ENCODE measurements at regions not wholly inside any gene's neighbourhood (a gene's known extent, or its start where the extent isn't known, plus 50 kb on each side); places are given as distances from the start of the nearest gene placed in this dataset.

DNA sequence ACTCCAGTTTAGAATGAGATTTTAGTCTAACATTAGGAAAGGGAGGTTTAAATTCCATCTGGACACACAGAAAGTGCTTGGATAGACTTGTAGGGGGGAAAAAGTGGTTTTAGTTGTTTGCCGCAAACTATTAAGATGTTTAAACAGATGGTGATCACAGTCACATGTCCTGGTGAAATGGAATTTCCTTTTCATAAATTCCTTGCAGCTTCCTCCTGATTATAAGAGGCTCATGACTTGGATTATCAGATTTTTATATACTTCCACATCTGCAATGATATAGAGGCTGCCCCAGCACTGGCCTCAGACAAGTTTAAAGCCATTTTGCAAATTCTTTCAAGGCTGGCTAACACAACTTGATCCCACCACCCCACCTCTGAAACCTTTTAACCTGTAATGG lies 106.4 kb upstream of the ARMC3 start:
- Histone ChIP-seq H4K20me1 (ENCODE audit: insufficient read depth) (no peaks in the 10 kb centered on the region), H3K9ac (ENCODE audit: low read length) (no peak overlapping the region), H3K27ac (ENCODE audit: low read length) (no peak overlapping the region), H3K4me3 (ENCODE audit: low read length) (no peak overlapping the region), H3K27me3 (ENCODE audit: insufficient read depth, low read depth, low read length) (no peaks in the 10 kb centered on the region), H3K36me3 (ENCODE audit: insufficient read depth, low read length) (no peaks in the 10 kb centered on the region), H3K4me2 (ENCODE audit: low read length) (no peak overlapping the region), H2AFZ (ENCODE audit: low read depth, low read length) (no peak overlapping the region), H3K9me3 (ENCODE audit: low read length) (no peaks in the 10 kb centered on the region), H3K79me2 (replicated peaks; ENCODE audit: insufficient read depth, low read length) (no peaks in the 10 kb centered on the region), H3F3A (ENCODE audit: insufficient read depth, low read length, poor library complexity, severe bottlenecking) (no peaks in the 10 kb centered on the region), H3K9me2 (ENCODE audit: insufficient read depth, low read length) (no peaks in the 10 kb centered on the region)
- TF ChIP-seq, protein P1, sequence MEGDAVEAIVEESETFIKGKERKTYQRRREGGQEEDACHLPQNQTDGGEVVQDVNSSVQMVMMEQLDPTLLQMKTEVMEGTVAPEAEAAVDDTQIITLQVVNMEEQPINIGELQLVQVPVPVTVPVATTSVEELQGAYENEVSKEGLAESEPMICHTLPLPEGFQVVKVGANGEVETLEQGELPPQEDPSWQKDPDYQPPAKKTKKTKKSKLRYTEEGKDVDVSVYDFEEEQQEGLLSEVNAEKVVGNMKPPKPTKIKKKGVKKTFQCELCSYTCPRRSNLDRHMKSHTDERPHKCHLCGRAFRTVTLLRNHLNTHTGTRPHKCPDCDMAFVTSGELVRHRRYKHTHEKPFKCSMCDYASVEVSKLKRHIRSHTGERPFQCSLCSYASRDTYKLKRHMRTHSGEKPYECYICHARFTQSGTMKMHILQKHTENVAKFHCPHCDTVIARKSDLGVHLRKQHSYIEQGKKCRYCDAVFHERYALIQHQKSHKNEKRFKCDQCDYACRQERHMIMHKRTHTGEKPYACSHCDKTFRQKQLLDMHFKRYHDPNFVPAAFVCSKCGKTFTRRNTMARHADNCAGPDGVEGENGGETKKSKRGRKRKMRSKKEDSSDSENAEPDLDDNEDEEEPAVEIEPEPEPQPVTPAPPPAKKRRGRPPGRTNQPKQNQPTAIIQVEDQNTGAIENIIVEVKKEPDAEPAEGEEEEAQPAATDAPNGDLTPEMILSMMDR (IDR thresholded peaks at IDR 0.05; ENCODE audit: poor library complexity, severe bottlenecking), result no peak
- no peak for TF ChIP-seq POLR2AphosphoS5 (IDR thresholded peaks at IDR 0.05)
- TF ChIP-seq TAF1 (IDR thresholded peaks at IDR 0.05; ENCODE audit: low read depth), result no peak
- no peak for TF ChIP-seq SMC3 (conservative IDR thresholded peaks at IDR 0.05; ENCODE audit: poor library complexity)
- no peak for TF ChIP-seq RAD21 (conservative IDR thresholded peaks at IDR 0.05)
- TF ChIP-seq, protein P2, sequence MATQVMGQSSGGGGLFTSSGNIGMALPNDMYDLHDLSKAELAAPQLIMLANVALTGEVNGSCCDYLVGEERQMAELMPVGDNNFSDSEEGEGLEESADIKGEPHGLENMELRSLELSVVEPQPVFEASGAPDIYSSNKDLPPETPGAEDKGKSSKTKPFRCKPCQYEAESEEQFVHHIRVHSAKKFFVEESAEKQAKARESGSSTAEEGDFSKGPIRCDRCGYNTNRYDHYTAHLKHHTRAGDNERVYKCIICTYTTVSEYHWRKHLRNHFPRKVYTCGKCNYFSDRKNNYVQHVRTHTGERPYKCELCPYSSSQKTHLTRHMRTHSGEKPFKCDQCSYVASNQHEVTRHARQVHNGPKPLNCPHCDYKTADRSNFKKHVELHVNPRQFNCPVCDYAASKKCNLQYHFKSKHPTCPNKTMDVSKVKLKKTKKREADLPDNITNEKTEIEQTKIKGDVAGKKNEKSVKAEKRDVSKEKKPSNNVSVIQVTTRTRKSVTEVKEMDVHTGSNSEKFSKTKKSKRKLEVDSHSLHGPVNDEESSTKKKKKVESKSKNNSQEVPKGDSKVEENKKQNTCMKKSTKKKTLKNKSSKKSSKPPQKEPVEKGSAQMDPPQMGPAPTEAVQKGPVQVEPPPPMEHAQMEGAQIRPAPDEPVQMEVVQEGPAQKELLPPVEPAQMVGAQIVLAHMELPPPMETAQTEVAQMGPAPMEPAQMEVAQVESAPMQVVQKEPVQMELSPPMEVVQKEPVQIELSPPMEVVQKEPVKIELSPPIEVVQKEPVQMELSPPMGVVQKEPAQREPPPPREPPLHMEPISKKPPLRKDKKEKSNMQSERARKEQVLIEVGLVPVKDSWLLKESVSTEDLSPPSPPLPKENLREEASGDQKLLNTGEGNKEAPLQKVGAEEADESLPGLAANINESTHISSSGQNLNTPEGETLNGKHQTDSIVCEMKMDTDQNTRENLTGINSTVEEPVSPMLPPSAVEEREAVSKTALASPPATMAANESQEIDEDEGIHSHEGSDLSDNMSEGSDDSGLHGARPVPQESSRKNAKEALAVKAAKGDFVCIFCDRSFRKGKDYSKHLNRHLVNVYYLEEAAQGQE (IDR thresholded peaks at IDR 0.05; ENCODE audit: borderline replicate concordance), result no peak
- TF ChIP-seq MXI1 (conservative IDR thresholded peaks at IDR 0.05; ENCODE audit: poor library complexity, severe bottlenecking), result no peak
- no peak for TF ChIP-seq EP300 (conservative IDR thresholded peaks at IDR 0.05; ENCODE audit: poor library complexity, severe bottlenecking)
- no peak for TF ChIP-seq EZH2 (IDR thresholded peaks at IDR 0.05; ENCODE audit: borderline replicate concordance, insufficient read depth, low read length, poor library complexity, severe bottlenecking)

GRCh38 chr10:22816298-22816653 lies 101.9 kb upstream of the PIP4K2A start:
- H3F3A ChIP-seq (ENCODE audit: insufficient read depth, low read length, poor library complexity, severe bottlenecking), result no peaks in the 10 kb centered on the region
- H3K9me3 ChIP-seq (ENCODE audit: low read length), result no peaks in the 10 kb centered on the region
- H2AFZ ChIP-seq (ENCODE audit: low read depth, low read length), result no peak overlapping the region
- no peak overlapping the region for H3K27ac ChIP-seq (ENCODE audit: low read length)
- H3K4me2 ChIP-seq (ENCODE audit: low read length), result no peak overlapping the region
- H3K9me2 ChIP-seq (ENCODE audit: insufficient read depth, low read length), result no peaks in the 10 kb centered on the region
- H3K9ac ChIP-seq (ENCODE audit: low read length), result no peak overlapping the region
- H3K79me2 ChIP-seq (replicated peaks; ENCODE audit: insufficient read depth, low read length), result no peaks in the 10 kb centered on the region
- TF ChIP-seq RAD21 (conservative IDR thresholded peaks at IDR 0.05) (no peak), EP300 (conservative IDR thresholded peaks at IDR 0.05; ENCODE audit: poor library complexity, severe bottlenecking) (no peak), MXI1 (conservative IDR thresholded peaks at IDR 0.05; ENCODE audit: poor library complexity, severe bottlenecking) (no peak), POLR2AphosphoS5 (IDR thresholded peaks at IDR 0.05) (no peak), EZH2 (IDR thresholded peaks at IDR 0.05; ENCODE audit: borderline replicate concordance, insufficient read depth, low read length, poor library complexity, severe bottlenecking) (no peak), SMC3 (conservative IDR thresholded peaks at IDR 0.05; ENCODE audit: poor library complexity) (no peak), TAF1 (IDR thresholded peaks at IDR 0.05; ENCODE audit: low read depth) (no peak)
- TF ChIP-seq, protein P1 (IDR thresholded peaks at IDR 0.05; ENCODE audit: poor library complexity, severe bottlenecking), result no peak
- TF ChIP-seq, protein P2 (IDR thresholded peaks at IDR 0.05; ENCODE audit: borderline replicate concordance), result no peak
- no peak overlapping the region for H3K4me3 ChIP-seq (ENCODE audit: low read length)
- no peaks in the 10 kb centered on the region for H3K27me3 ChIP-seq (ENCODE audit: insufficient read depth, low read depth, low read length)
- no peaks in the 10 kb centered on the region for H3K36me3 ChIP-seq (ENCODE audit: insufficient read depth, low read length)
- no peaks in the 10 kb centered on the region for H4K20me1 ChIP-seq (ENCODE audit: insufficient read depth)
